ENCODE measurements at regions not wholly inside any gene's neighbourhood (a gene's known extent, or its start where the extent isn't known, plus 50 kb on each side); places are given as distances from the start of the nearest gene placed in this dataset.
A peak's percentile ranks its signal among the peaks of the same experiment; 100 is the strongest.

DNA sequence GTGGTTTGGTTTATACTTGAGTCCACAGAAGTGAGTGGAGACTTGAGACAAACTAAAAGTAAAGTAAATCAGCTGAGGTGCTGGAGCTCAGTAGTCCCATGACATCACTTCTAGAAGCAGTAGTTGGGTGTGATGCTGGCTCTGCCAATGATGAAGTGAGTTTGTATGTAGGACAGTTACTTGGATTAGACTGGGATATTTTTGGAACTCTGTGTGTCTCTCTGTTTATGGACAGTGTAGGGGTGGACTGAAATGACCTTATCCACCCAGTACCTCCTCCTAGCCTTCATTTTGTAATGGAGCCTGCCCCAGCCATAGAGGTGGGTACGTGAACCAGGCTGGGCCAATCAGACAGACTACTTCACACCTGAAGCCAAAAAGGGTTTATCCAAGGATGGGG, 52.2 kb downstream of the POLR1D start:
- DNase-seq, result no peak

- no peak for DNase-seq
Observed at GRCh38 chr13:27678306-27679040, 56.8 kb downstream of the POLR1D start.

- no peak for DNase-seq
Observed at GRCh38 chr13:27679396-27679795, 57.7 kb downstream of the POLR1D start.

GRCh38 chr13:27679896-27680295, 58.2 kb downstream of the POLR1D start:
- no peak for DNase-seq

- no peak for DNase-seq
Observed at GRCh38 chr13:27680465-27680864, 58.8 kb downstream of the POLR1D start.

GRCh38 chr13:27691207-27691606, 69.5 kb downstream of the POLR1D start:
- DNase-seq, result no peak

- DNase-seq, result no peak
Observed at GRCh38 chr13:27696731-27697130, 75.0 kb downstream of the POLR1D start.

DNA sequence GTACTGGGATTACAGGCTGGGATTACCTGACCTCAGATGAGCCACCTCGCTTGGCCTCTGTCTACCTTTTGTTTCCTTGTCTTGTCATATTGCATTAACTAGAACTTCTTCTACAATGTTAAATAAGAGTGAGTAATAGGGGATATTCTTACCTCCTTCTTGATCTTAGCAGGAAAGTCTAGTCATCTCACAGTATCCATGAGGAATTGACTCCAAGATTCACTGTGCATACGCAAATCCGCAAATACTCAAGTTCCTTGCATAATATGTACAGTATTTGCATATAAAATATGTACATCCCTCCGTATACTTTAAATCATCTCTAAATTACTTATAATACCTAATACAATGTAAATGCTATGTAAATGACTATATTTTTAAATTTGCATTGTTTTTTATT, 78.3 kb downstream of the POLR1D start:
- DNase-seq, result no peak

DNA sequence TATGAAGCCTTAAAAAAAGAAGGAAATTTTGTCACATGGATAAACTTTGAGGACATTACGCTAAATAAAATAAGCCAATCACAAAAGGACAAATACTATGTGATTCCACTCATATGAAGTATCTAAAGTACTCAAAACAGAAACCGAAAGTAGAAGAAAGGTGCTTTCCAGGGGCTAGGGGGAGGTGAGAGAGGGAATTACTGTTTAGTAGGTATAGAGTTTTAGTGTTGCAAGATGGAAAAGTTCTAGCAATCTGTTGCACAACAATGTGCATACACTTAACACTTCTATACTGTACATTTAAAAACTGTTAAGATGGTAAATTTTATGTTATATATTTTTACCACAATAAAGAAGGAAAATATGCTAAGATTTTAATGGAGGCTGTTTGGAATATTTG, 83.0 kb downstream of the POLR1D start:
- no peak for DNase-seq

- no peak for DNase-seq
Observed at GRCh38 chr13:27708325-27708724, 84.0 kb upstream of the GSX1 start.

- no peak for DNase-seq
Observed at GRCh38 chr13:27709779-27710178, 82.5 kb upstream of the GSX1 start.

DNA sequence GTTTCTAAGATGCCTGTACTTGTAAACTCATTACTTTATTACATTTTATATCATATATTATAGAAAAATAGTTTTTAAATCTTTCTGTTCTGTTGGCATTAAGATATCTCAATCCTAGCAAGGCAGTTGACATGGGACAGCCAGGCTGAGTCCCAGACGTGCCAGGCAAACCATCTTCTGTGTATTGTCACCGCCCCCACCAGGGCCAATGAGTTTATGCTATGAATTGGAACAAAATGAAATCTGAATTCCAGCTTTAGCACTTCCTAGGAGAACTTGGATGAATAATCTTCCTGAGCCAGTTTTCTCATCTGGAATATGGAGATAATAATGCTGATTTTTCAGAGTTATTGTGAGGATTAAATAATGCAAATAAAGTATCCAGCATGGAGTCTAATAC, 79.9 kb upstream of the GSX1 start:
- peak; percentile 4 for DNase-seq

- no peak for DNase-seq
Observed at GRCh38 chr13:27713767-27714166, 78.5 kb upstream of the GSX1 start.

- DNase-seq, result no peak
Observed at GRCh38 chr13:27721681-27722080, 70.6 kb upstream of the GSX1 start.

- DNase-seq, result no peak
Observed at GRCh38 chr13:27728271-27728670, 64.0 kb upstream of the GSX1 start.

- DNase-seq, result no peak
Observed at GRCh38 chr13:27730191-27730590, 62.1 kb upstream of the GSX1 start.
